IMR-90 (cell line): ENCODE measurements at regions not wholly inside any gene's neighbourhood (a gene's known extent, or its start where the extent isn't known, plus 50 kb on each side); places are given as distances from the start of the nearest gene placed in this dataset.

Experiments
- ATAC-seq: fragments of 200-7000 bp; cut with Tn5 transposase; 2 replicates; pipeline ENCODE4 v1.9.1; 2020; ENCODE audit warnings: low read depth, mild to moderate bottlenecking, moderate library complexity
- BruUV-seq: library from RNA; stranded (reverse); fragments of 400-500 nt; replicated peaks from 2 replicates; lab custom pipeline; 2021; lab: Mats Ljungman, UMichigan
- CTCF ChIA-PET: fragments of 300-600 bp; formaldehyde crosslinking; extraction: SDS; loops from one replicate; lab custom pipeline; 2021; ENCODE audit warnings: antibody characterized with exemption; lab: Yijun Ruan, JAX
- POLR2A ChIA-PET: fragments of 300-600 bp; sonication (Branson Sonifier 250); formaldehyde crosslinking; loops from one replicate; lab custom pipeline; 2022; ENCODE audit warnings: antibody characterized with exemption; ENCODE audit not compliant: unreplicated experiment; lab: Charles Lee
- DNase-seq: peaks from one replicate; pipeline ENCODE4 v3.0.0; 2013
- H2AFZ ChIP-seq: replicated peaks from 2 replicates; pipeline ENCODE3; 2013; ENCODE audit warnings: low read length, mild to moderate bottlenecking; ENCODE audit not compliant: poor library complexity
- H2AK5ac ChIP-seq: 2 replicates; pipeline ENCODE4 v1.6.1; 2013; ENCODE audit warnings: low read depth, low read length, inconsistent platforms
- H2AK9ac ChIP-seq: replicated peaks from 2 replicates; pipeline ENCODE3; 2013; ENCODE audit warnings: mild to moderate bottlenecking, low read depth, low read length, moderate library complexity; ENCODE audit not compliant: poor library complexity
- H2BK120ac ChIP-seq: 2 replicates; pipeline ENCODE4 v1.6.1; 2013; ENCODE audit warnings: low read depth, low read length, inconsistent platforms
- H2BK15ac ChIP-seq: 3 replicates; pipeline ENCODE4 v1.6.1; 2013; ENCODE audit warnings: low read depth, low read length, inconsistent platforms
- H2BK20ac ChIP-seq: 2 replicates; pipeline ENCODE4 v1.6.1; 2013; ENCODE audit warnings: low read depth, mild to moderate bottlenecking, inconsistent platforms, low read length, moderate library complexity
- H2BK5ac ChIP-seq: 2 replicates; pipeline ENCODE4 v1.6.1; 2013; ENCODE audit warnings: mild to moderate bottlenecking, low read depth, low read length, inconsistent platforms; ENCODE audit not compliant: poor library complexity, severe bottlenecking
- H3K14ac ChIP-seq: replicated peaks from 2 replicates; pipeline ENCODE4 v1.6.1; 2013; ENCODE audit warnings: low read depth, low read length, inconsistent platforms
- H3K18ac ChIP-seq: 2 replicates; pipeline ENCODE4 v1.6.1; 2013; ENCODE audit warnings: low read depth, low read length, control low read depth
- H3K23ac ChIP-seq: 2 replicates; pipeline ENCODE4 v1.6.1; 2013; ENCODE audit warnings: low read depth, low read length, inconsistent platforms
- H3K27ac ChIP-seq: 2 replicates; pipeline ENCODE4 v1.5.1; 2013; ENCODE audit warnings: mild to moderate bottlenecking, control low read depth, low read length; ENCODE audit not compliant: insufficient read depth
- H3K27me3 ChIP-seq: 2 replicates; pipeline ENCODE4 v1.6.1; 2013; ENCODE audit warnings: low read length; ENCODE audit not compliant: control insufficient read depth, insufficient read depth
- H3K36me3 ChIP-seq: 2 replicates; pipeline ENCODE4 v1.6.1; 2013; ENCODE audit warnings: low read length, mixed read lengths; ENCODE audit not compliant: control insufficient read depth, insufficient read depth
- H3K4ac ChIP-seq: 2 replicates; pipeline ENCODE4 v1.6.1; 2013; ENCODE audit warnings: low read depth, low read length, inconsistent platforms
- H3K4me1 ChIP-seq: 2 replicates; pipeline ENCODE4 v1.6.1; 2013; ENCODE audit warnings: low read length, mixed read lengths; ENCODE audit not compliant: control insufficient read depth, insufficient read depth
- H3K4me2 ChIP-seq: 2 replicates; pipeline ENCODE4 v1.6.1; 2013; ENCODE audit warnings: low read depth, mild to moderate bottlenecking, control low read depth, low read length, moderate library complexity
- H3K4me3 ChIP-seq: 2 replicates; pipeline ENCODE4 v1.5.1; 2013; ENCODE audit warnings: low read depth, mild to moderate bottlenecking, control low read depth, low read length, moderate library complexity; ENCODE audit not compliant: insufficient read depth
- H3K56ac ChIP-seq: 2 replicates; pipeline ENCODE4 v1.6.1; 2013; ENCODE audit warnings: low read length, inconsistent platforms; ENCODE audit not compliant: insufficient read depth; ENCODE audit errors: extremely low read depth
- H3K79me1 ChIP-seq, 2 experiments: 2 replicates each; pipeline ENCODE4 v1.6.1; 2013; ENCODE audit warnings: low read length in 2 of 2, inconsistent platforms in 1 of 2, low read depth in 1 of 2
- H3K9ac ChIP-seq: 2 replicates; pipeline ENCODE4 v1.6.1; 2013; ENCODE audit warnings: low read depth, low read length, control low read depth
- H3K9me1 ChIP-seq: 2 replicates; pipeline ENCODE4 v1.6.1; 2013; ENCODE audit warnings: low read length, inconsistent platforms; ENCODE audit not compliant: insufficient read depth
- H3K9me3 ChIP-seq: 2 replicates; pipeline ENCODE4 v1.6.1; 2013; ENCODE audit warnings: low read length; ENCODE audit not compliant: control insufficient read depth, insufficient read depth
- H4K20me1 ChIP-seq: 2 replicates; pipeline ENCODE4 v1.6.1; 2013; ENCODE audit warnings: low read length, inconsistent platforms; ENCODE audit not compliant: insufficient read depth
- H4K5ac ChIP-seq: 2 replicates; pipeline ENCODE4 v1.6.1; 2013; ENCODE audit warnings: mild to moderate bottlenecking, low read depth, low read length, control low read depth
- H4K8ac ChIP-seq, 2 experiments: 2 replicates each; pipeline ENCODE4 v1.6.1; 2013; ENCODE audit warnings: low read depth in 2 of 2, low read length in 2 of 2, control low read depth in 1 of 2, inconsistent platforms in 1 of 2
- H4K91ac ChIP-seq: 2 replicates; pipeline ENCODE4 v1.6.1; 2013; ENCODE audit warnings: low read depth, low read length, inconsistent platforms; ENCODE audit not compliant: insufficient read depth
- CHD1 ChIP-seq: IDR thresholded peaks from 2 replicates; pipeline ENCODE4 v1.6.1; 2012; ENCODE audit warnings: low read depth, low read length, improper control_type of control experiment
- POLR2A ChIP-seq: IDR thresholded peaks from 2 replicates; pipeline ENCODE4 v1.6.1; 2012; ENCODE audit warnings: mild to moderate bottlenecking, low read depth, low read length
- SMC3 ChIP-seq: fragments of 150-350 bp; IDR thresholded peaks from 2 replicates; pipeline ENCODE4 v1.6.1; 2016; ENCODE audit warnings: low read depth, mild to moderate bottlenecking, antibody characterized with exemption, low read length, moderate library complexity
- WGBS, 2 experiments: methylation state at CpG; one replicate each; pipeline versions ENCODE4 v1.1.5 to v1.1.7; 2013; ENCODE audit warnings: missing lambda C conversion rate in 2 of 2; ENCODE audit not compliant: insufficient read length in 1 of 2; ENCODE audit errors: extremely low coverage in 2 of 2; 5-methylcytosine and 5-hydroxymethylcytosine counted together
- dilution Hi-C: fragments of 300-500 bp; cut with HindIII; formaldehyde crosslinking; loops from one replicate; pipeline ENCODE4 v1.14.3; 2018; ENCODE audit warnings: low sequenced_read_pairs; ENCODE audit not compliant: unreplicated experiment
- in situ Hi-C: fragments of 300-500 bp; cut with MboI; formaldehyde crosslinking; loops from 3 replicates; pipeline ENCODE4 v1.14.3; 2019; ENCODE audit warnings: low sequenced_read_pairs, inconsistent platforms, mixed read lengths
- intact Hi-C: fragments of 100-400 bp; cut with micrococcal nuclease; formaldehyde crosslinking; loops from 2 replicates; pipeline ENCODE4 v1.10.0; 2022
- TF ChIP-seq, protein P1 (sequence below): fragments of 150-350 bp; IDR thresholded peaks from 2 replicates; pipeline ENCODE4 v1.6.1; 2017; ENCODE audit warnings: mild to moderate bottlenecking, antibody characterized with exemption, low read length, low read depth

DNA sequence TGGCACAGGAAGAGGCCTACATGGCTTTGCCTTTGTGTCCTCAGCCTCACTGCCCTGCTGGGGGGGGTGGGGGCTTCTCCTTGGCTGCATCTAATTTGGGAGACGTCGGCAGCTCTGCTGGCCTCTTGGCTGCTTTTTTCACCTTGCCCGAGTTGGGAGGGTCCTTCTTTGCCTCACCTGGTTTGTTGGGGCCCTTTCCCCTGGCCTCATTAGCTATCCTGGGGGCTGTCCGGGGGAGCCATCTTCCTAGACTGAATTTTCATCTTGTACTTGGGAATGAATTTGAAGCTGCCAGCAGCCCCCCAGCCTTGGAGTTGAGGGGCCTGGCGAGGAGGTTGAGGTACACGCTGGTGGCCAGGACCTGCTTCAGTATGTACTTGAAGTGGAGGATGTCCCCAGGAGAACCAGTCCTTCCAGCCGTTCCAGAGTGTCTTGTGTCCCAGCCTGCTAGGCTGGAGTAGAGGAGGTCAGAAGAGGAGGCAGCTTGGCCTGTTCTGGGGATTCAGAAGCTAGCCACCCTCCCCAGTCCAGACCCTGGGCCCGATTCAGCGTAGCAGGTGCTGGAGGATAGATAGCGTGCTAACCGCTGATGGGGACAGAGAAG is 70.7 kb upstream of the VASH1 start:
- Histone ChIP-seq H2BK120ac (no peak overlapping the region), H4K8ac (no peak overlapping the region), H3K27ac (no peak overlapping the region), H3K14ac (no peak overlapping the region), H2AK5ac (no peak overlapping the region), H3K4me3 (no peak overlapping the region), H2BK15ac (no peak overlapping the region), H4K5ac (no peak overlapping the region), H2AK9ac (peak overlapping the region; percentile 78), H2BK20ac (no peak overlapping the region), H3K23ac (no peak overlapping the region), H3K9me3 (0 out of 2 replicates have a peak, but pooled peaks cover 2% of the 10 kb centered on the region), H2AFZ (no peak overlapping the region), H3K4ac (no peak overlapping the region), H4K91ac (no peak overlapping the region), H3K4me1 (no peaks in the 10 kb centered on the region), H3K18ac (no peak overlapping the region), H3K9ac (no peak overlapping the region), H3K27me3 (no peaks in the 10 kb centered on the region), H3K36me3 (no peaks in the 10 kb centered on the region), H3K56ac (no peak overlapping the region), H3K4me2 (no peak overlapping the region), H4K20me1 (no peaks in the 10 kb centered on the region), H2BK5ac (no peak overlapping the region), H3K9me1 (no peaks in the 10 kb centered on the region), H3K79me1 (no peaks in the 10 kb centered on the region)
- DNase-seq (no peak), ATAC-seq (no peak)
- in situ Hi-C loops (no loop called here), intact Hi-C loops (no loop called here), dilution Hi-C loops (no loop called here)
- ChIA-PET CTCF (no interaction called here), POLR2A (no interaction called here)
- TF ChIP-seq POLR2A (no peak), SMC3 (no peak), CHD1 (no peak)
- TF ChIP-seq, protein P1, sequence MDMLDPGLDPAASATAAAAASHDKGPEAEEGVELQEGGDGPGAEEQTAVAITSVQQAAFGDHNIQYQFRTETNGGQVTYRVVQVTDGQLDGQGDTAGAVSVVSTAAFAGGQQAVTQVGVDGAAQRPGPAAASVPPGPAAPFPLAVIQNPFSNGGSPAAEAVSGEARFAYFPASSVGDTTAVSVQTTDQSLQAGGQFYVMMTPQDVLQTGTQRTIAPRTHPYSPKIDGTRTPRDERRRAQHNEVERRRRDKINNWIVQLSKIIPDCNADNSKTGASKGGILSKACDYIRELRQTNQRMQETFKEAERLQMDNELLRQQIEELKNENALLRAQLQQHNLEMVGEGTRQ = no peak
- WGBS, 2 experiments = 90% methylated on average over 4 of the region's 11 CpGs; no CpG with 5 or more reads in 1 of the 2 experiments
- no TSS peak for BruUV-seq
